Parathyroid adenoma (tissue), 2 donors: ENCODE measurements at regions not wholly inside any gene's neighbourhood (a gene's known extent, or its start where the extent isn't known, plus 50 kb on each side); places are given as distances from the start of the nearest gene placed in this dataset.

Experiments
- H2AFZ ChIP-seq: fragments of 300-600 bp; sonication (generic); one replicate; pipeline ENCODE4 v1.7.0; 2017; ENCODE audit warnings: antibody characterized with exemption, mild to moderate bottlenecking
- H3K27ac ChIP-seq: fragments of 300-600 bp; sonication (generic); one replicate; pipeline ENCODE4 v1.7.0; 2017
- H3K27me3 ChIP-seq: fragments of 300-600 bp; sonication (generic); one replicate; pipeline ENCODE4 v1.7.0; 2017; ENCODE audit warnings: low read length; ENCODE audit not compliant: control insufficient read depth, insufficient read depth
- H3K36me3 ChIP-seq: fragments of 300-600 bp; sonication (generic); one replicate; pipeline ENCODE4 v1.7.0; 2017; ENCODE audit warnings: low read length; ENCODE audit not compliant: control insufficient read depth, insufficient read depth
- H3K4me1 ChIP-seq: fragments of 300-600 bp; sonication (generic); one replicate; pipeline ENCODE4 v1.7.0; 2017; ENCODE audit warnings: control low read depth
- H3K4me2 ChIP-seq: fragments of 300-600 bp; sonication (generic); one replicate; pipeline ENCODE4 v1.7.0; 2017; ENCODE audit warnings: low read length
- H3K4me3 ChIP-seq: fragments of 300-600 bp; sonication (generic); one replicate; pipeline ENCODE4 v1.7.0; 2017; ENCODE audit warnings: low read depth, low read length
- H3K79me2 ChIP-seq: fragments of 300-600 bp; sonication (generic); one replicate; pipeline ENCODE4 v1.7.0; 2017; ENCODE audit warnings: control low read depth
- H3K9ac ChIP-seq: fragments of 300-600 bp; sonication (generic); one replicate; pipeline ENCODE4 v1.7.0; 2017; ENCODE audit warnings: mild to moderate bottlenecking
- H3K9me3 ChIP-seq: fragments of 300-600 bp; sonication (generic); one replicate; pipeline ENCODE4 v1.7.0; 2017; ENCODE audit warnings: low read length; ENCODE audit not compliant: control insufficient read depth
- CTCF ChIP-seq: fragments of 300-600 bp; sonication (generic); IDR thresholded peaks from one replicate; pipeline ENCODE4 v1.7.0; 2017; ENCODE audit warnings: antibody characterized with exemption, mild to moderate bottlenecking
- donor health status: primary hyperparathyroidism.

- no peaks in the 10 kb centered on the region for H3K79me2 ChIP-seq
- no peaks in the 10 kb centered on the region for H3K4me1 ChIP-seq
- H3K27me3 ChIP-seq = no peaks in the 10 kb centered on the region
- no peaks in the 10 kb centered on the region for H3K9me3 ChIP-seq
- H3K4me2 ChIP-seq = no peak overlapping the region
- TF ChIP-seq CTCF = no peak
- H3K9ac ChIP-seq = no peak overlapping the region
- no peak overlapping the region for H2AFZ ChIP-seq
- peaks cover 2% of the 10 kb centered on the region for H3K36me3 ChIP-seq
- H3K27ac ChIP-seq = no peak overlapping the region
- H3K4me3 ChIP-seq = no peak overlapping the region
These were observed 576.5 kb upstream of the PLXNA2 start for GRCh38 chr1:208820580-208821212.

GRCh38 chr1:208821939-208822338 lies 577.8 kb upstream of the PLXNA2 start:
- no peaks in the 10 kb centered on the region for H3K4me1 ChIP-seq
- H3K36me3 ChIP-seq = peaks cover 2% of the 10 kb centered on the region
- H3K9ac ChIP-seq = no peak overlapping the region
- no peaks in the 10 kb centered on the region for H3K27me3 ChIP-seq
- no peak overlapping the region for H2AFZ ChIP-seq
- no peak overlapping the region for H3K4me2 ChIP-seq
- no peak overlapping the region for H3K4me3 ChIP-seq
- H3K27ac ChIP-seq = no peak overlapping the region
- no peaks in the 10 kb centered on the region for H3K9me3 ChIP-seq
- H3K79me2 ChIP-seq = no peaks in the 10 kb centered on the region
- no peak for TF ChIP-seq CTCF

- no peaks in the 10 kb centered on the region for H3K4me1 ChIP-seq
- no peak overlapping the region for H3K9ac ChIP-seq
- H3K36me3 ChIP-seq = peaks cover 2% of the 10 kb centered on the region
- no peaks in the 10 kb centered on the region for H3K79me2 ChIP-seq
- no peaks in the 10 kb centered on the region for H3K27me3 ChIP-seq
- TF ChIP-seq CTCF = no peak
- H3K4me3 ChIP-seq = no peak overlapping the region
- H3K9me3 ChIP-seq = no peaks in the 10 kb centered on the region
- no peak overlapping the region for H3K27ac ChIP-seq
- H3K4me2 ChIP-seq = no peak overlapping the region
- no peak overlapping the region for H2AFZ ChIP-seq
These were observed 581.1 kb upstream of the PLXNA2 start for GRCh38 chr1:208825300-208825699.

- H3K27me3 ChIP-seq = no peaks in the 10 kb centered on the region
- peaks cover 2% of the 10 kb centered on the region for H3K36me3 ChIP-seq
- no peak for TF ChIP-seq CTCF
- H3K27ac ChIP-seq = no peak overlapping the region
- no peaks in the 10 kb centered on the region for H3K4me1 ChIP-seq
- H3K4me2 ChIP-seq = no peak overlapping the region
- H3K79me2 ChIP-seq = no peaks in the 10 kb centered on the region
- H3K9ac ChIP-seq = no peak overlapping the region
- H3K9me3 ChIP-seq = no peaks in the 10 kb centered on the region
- H2AFZ ChIP-seq = no peak overlapping the region
- H3K4me3 ChIP-seq = no peak overlapping the region
These were observed 585.4 kb upstream of the PLXNA2 start for GRCh38 chr1:208829595-208829994.

- Histone ChIP-seq H3K79me2 (no peaks in the 10 kb centered on the region), H3K4me3 (no peak overlapping the region), H3K9ac (no peak overlapping the region), H3K27me3 (no peaks in the 10 kb centered on the region), H2AFZ (no peak overlapping the region), H3K36me3 (no peaks in the 10 kb centered on the region), H3K4me2 (no peak overlapping the region), H3K4me1 (no peaks in the 10 kb centered on the region), H3K27ac (no peak overlapping the region), H3K9me3 (no peaks in the 10 kb centered on the region)
- TF ChIP-seq CTCF = no peak
These were observed 590.4 kb upstream of the PLXNA2 start for GRCh38 chr1:208834381-208835096.
